Stimulated activated CD8-positive, alpha-beta memory T cell treated with anti-CD3 and anti-CD28 coated beads, Interleukin-4, amount 100 ng/mL, for 48 hours (primary cell): ENCODE measurements at regions not wholly inside any gene's neighbourhood (a gene's known extent, or its start where the extent isn't known, plus 50 kb on each side); places are given as distances from the start of the nearest gene placed in this dataset.

Source experiments
- DNase-seq: peaks from one replicate; pipeline ENCODE4 v3.0.0-alpha.2; 2020

GRCh38 chr11:113579292-113579940 lies 104.2 kb upstream of the DRD2 start:
- no peak for DNase-seq

- no peak for DNase-seq
Observed at GRCh38 chr11:113578715-113579250, 103.6 kb upstream of the DRD2 start.

GRCh38 chr11:113578033-113578380 lies 102.8 kb upstream of the DRD2 start:
- no peak for DNase-seq

GRCh38 chr11:113577356-113578032 lies 102.3 kb upstream of the DRD2 start:
- no peak for DNase-seq

GRCh38 chr11:113574586-113574985 lies 99.4 kb upstream of the DRD2 start:
- DNase-seq = no peak

- no peak for DNase-seq
Observed at GRCh38 chr11:113574171-113574570, 99.0 kb upstream of the DRD2 start.

- DNase-seq = no peak
Observed at GRCh38 chr11:113572136-113572735, 97.0 kb upstream of the DRD2 start.

GRCh38 chr11:113571531-113571930 lies 96.3 kb upstream of the DRD2 start:
- no peak for DNase-seq

- no peak for DNase-seq
Observed at GRCh38 chr11:113570906-113571305, 95.7 kb upstream of the DRD2 start.

- no peak for DNase-seq
Observed at GRCh38 chr11:113569391-113569790, 94.2 kb upstream of the DRD2 start.

- no peak for DNase-seq
Observed at GRCh38 chr11:113568566-113568965, 93.4 kb upstream of the DRD2 start.

GRCh38 chr11:113567867-113568544 lies 92.8 kb upstream of the DRD2 start:
- DNase-seq = no peak

GRCh38 chr11:113567097-113567496 lies 91.9 kb upstream of the DRD2 start:
- DNase-seq = no peak

GRCh38 chr11:113564527-113565130 lies 89.4 kb upstream of the DRD2 start:
- no peak for DNase-seq

- DNase-seq = no peak
Observed at GRCh38 chr11:113563766-113564526, 88.7 kb upstream of the DRD2 start.

GRCh38 chr11:113562981-113563461 lies 87.8 kb upstream of the DRD2 start:
- no peak for DNase-seq

- no peak for DNase-seq
Observed at GRCh38 chr11:113562576-113562975, 87.4 kb upstream of the DRD2 start.

- no peak for DNase-seq
Observed at GRCh38 chr11:113557926-113558325, 82.7 kb upstream of the DRD2 start.

GRCh38 chr11:113556036-113556435 lies 80.8 kb upstream of the DRD2 start:
- no peak for DNase-seq

GRCh38 chr11:113555071-113555619 lies 79.9 kb upstream of the DRD2 start:
- DNase-seq = no peak

GRCh38 chr11:113554526-113554925 lies 79.3 kb upstream of the DRD2 start:
- DNase-seq = no peak

- no peak for DNase-seq
Observed at GRCh38 chr11:113553915-113554314, 78.7 kb upstream of the DRD2 start.
